ENCODE measurements at regions not wholly inside any gene's neighbourhood (a gene's known extent, or its start where the extent isn't known, plus 50 kb on each side); places are given as distances from the start of the nearest gene placed in this dataset.

DNA sequence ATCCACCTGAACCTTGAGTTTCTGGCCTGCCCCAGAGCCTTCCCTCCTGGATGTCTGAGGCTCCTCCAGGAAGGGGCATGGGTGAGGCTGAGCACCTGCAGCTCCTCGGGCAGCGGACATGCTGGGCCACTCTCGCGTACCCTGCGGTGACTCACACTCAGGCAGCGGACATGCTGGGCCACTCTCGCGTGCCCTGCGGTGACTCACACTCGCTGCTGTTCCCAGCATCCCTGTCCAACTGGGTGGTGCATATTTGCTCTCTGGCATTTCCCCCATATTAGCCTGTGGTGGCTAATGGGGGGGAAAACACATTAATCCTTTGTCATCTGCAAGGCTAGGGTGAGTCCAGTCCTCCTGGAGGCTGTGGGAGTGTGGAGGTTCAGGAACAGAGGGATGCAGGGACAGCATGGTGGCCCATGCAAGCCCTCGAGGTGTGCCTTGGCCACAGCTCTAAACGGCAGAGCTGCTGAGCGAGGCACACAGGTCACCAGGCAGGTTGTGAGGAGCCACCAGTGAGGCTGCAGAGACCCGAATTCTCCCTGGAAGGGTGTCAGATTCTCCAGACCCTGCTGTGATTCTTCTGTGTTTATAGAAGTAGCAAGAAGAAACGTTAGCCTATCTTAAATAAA lies 728.1 kb downstream of the BRD1 start:
- H3K27ac ChIP-seq, result no peak overlapping the region
- TF ChIP-seq, protein P1, sequence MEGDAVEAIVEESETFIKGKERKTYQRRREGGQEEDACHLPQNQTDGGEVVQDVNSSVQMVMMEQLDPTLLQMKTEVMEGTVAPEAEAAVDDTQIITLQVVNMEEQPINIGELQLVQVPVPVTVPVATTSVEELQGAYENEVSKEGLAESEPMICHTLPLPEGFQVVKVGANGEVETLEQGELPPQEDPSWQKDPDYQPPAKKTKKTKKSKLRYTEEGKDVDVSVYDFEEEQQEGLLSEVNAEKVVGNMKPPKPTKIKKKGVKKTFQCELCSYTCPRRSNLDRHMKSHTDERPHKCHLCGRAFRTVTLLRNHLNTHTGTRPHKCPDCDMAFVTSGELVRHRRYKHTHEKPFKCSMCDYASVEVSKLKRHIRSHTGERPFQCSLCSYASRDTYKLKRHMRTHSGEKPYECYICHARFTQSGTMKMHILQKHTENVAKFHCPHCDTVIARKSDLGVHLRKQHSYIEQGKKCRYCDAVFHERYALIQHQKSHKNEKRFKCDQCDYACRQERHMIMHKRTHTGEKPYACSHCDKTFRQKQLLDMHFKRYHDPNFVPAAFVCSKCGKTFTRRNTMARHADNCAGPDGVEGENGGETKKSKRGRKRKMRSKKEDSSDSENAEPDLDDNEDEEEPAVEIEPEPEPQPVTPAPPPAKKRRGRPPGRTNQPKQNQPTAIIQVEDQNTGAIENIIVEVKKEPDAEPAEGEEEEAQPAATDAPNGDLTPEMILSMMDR (IDR thresholded peaks at IDR 0.05), result no peak
- no peak overlapping the region for H3K4me3 ChIP-seq
- DNase-seq (ENCODE audit: low spot score), result no peak

- Histone ChIP-seq H3K27ac (no peak overlapping the region), H3K4me3 (no peak overlapping the region)
- TF ChIP-seq, protein P1 (IDR thresholded peaks at IDR 0.05), result no peak
- DNase-seq (ENCODE audit: low spot score), result no peak
These were observed 728.6 kb downstream of the BRD1 start for GRCh38 chr22:49099089-49099488.

DNA sequence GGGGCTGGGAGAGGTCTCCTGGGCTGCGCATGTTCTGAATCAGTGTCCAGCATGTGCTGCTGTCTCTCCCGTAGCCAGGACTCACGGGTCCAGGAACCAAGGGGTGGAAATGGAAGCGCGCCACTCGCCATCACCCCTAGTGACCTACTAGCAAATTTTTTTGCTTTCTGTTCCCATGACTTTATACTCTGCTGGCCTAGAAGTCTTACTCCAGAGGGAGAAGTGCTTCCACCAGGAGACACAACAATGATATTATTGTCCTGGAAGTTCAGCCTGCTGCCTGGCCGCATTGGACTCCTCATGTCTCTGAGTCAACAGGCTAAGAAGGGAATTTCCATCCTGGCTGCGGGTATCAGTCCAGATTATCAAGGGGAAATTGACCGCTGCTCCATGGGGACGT lies 729.7 kb downstream of the BRD1 start:
- Histone ChIP-seq H3K27ac (no peak overlapping the region), H3K4me3 (no peak overlapping the region)
- TF ChIP-seq, protein P1 (IDR thresholded peaks at IDR 0.05), result no peak
- no peak for DNase-seq (ENCODE audit: low spot score)

GRCh38 chr22:49097171-49097925 lies 730.3 kb downstream of the BRD1 start:
- no peak for DNase-seq (ENCODE audit: low spot score)
- Histone ChIP-seq H3K27ac (no peak overlapping the region), H3K4me3 (no peak overlapping the region)
- TF ChIP-seq, protein P1 (IDR thresholded peaks at IDR 0.05), result no peak

DNA sequence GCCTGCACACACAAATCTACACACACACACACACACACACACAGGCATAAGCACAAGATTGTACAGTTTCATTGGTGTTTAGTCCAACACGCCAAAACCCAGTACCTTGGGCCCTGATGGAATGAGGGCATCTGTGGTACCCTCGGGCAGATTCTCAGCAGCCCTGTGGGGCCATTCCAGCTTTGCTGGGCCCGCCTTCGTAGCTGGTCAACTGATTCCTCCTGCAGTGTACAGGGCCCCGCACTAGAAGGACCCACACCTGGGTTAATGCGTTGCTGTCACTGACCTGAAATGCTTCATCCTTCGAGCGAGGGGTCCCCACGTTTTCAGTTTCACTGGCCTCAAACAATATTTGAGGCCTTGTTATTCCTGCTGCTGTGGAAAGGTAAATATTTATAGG lies 731.2 kb downstream of the BRD1 start:
- TF ChIP-seq, protein P1 (IDR thresholded peaks at IDR 0.05), result no peak
- no peak for DNase-seq (ENCODE audit: low spot score)
- H3K4me3 ChIP-seq, result no peak overlapping the region

DNA sequence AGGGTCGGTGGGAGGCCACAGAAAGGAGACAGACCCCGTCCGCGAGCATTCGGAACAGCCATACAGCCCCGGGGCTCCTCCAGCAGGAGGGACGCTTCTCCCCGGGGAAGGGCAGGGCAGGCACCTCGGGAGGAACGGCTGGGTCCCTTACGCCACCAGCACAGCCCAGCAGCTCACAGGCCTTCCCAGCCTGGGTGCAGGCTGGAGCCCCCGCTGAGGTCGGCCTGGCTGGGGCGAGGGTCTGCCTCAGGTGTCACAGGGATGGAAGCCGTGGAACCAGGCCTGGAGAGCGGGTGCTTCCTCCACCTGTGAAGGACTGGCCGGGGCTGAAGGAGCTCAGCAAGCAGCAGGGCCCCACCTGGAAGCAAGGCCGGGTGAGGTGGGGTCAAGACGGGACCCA lies 732.3 kb downstream of the BRD1 start:
- no peak overlapping the region for H3K4me3 ChIP-seq
- DNase-seq (ENCODE audit: low spot score), result no peak
- TF ChIP-seq, protein P1 (IDR thresholded peaks at IDR 0.05), result no peak
- no peak overlapping the region for H3K27ac ChIP-seq

More for the DNA sequence above, 731.2 kb downstream of the BRD1 start:
- no peak overlapping the region for H3K27ac ChIP-seq

- Histone ChIP-seq H3K27ac (no peak overlapping the region), H3K4me3 (no peak overlapping the region)
- TF ChIP-seq, protein P1 (IDR thresholded peaks at IDR 0.05), result no peak
- DNase-seq (ENCODE audit: low spot score), result no peak
These were observed 732.8 kb downstream of the BRD1 start for GRCh38 chr22:49094858-49095257.
